Keratinocyte (primary cell): ENCODE measurements at regions not wholly inside any gene's neighbourhood (a gene's known extent, or its start where the extent isn't known, plus 50 kb on each side); places are given as distances from the start of the nearest gene placed in this dataset.

Experiments used
- DNase-seq: peaks from one replicate; pipeline ENCODE4 v3.0.0-alpha.2; 2011; ENCODE audit warnings: low read depth, missing footprints, low spot score
- FAIRE-seq: peaks from 2 replicates; lab custom pipeline; 2011; peaks lifted over from hg19 to GRCh38; lab: Jason Lieb, UNC
- H2AFZ ChIP-seq: 2 replicates; pipeline ENCODE4 v1.6.0; 2012; ENCODE audit warnings: low read length, control low read depth, inconsistent platforms; ENCODE audit not compliant: control insufficient read depth
- H3K27ac ChIP-seq: 2 replicates; pipeline ENCODE4 v1.5.1; 2011; ENCODE audit warnings: low read length; ENCODE audit not compliant: control insufficient read depth, insufficient read depth
- H3K27me3 ChIP-seq: 3 replicates; pipeline ENCODE4 v1.6.0; 2011; ENCODE audit warnings: low read length; ENCODE audit not compliant: control insufficient read depth, insufficient read depth; ENCODE audit errors: extremely low read depth
- H3K36me3 ChIP-seq, 2 experiments: 2 replicates in 1 of 2; 3 replicates in 1 of 2; pipeline ENCODE4 v1.5.1; 2011; ENCODE audit warnings: low read length in 2 of 2, mild to moderate bottlenecking in 1 of 2; ENCODE audit not compliant: control insufficient read depth in 2 of 2, insufficient read depth in 2 of 2; ENCODE audit errors: extremely low read depth in 1 of 2
- H3K4me1 ChIP-seq: 3 replicates; pipeline ENCODE4 v1.5.1; 2011; ENCODE audit warnings: low read length; ENCODE audit not compliant: control insufficient read depth, insufficient read depth; ENCODE audit errors: extremely low read depth
- H3K4me2 ChIP-seq: 3 replicates; pipeline ENCODE4 v1.6.0; 2011; ENCODE audit warnings: low read depth, low read length; ENCODE audit not compliant: control insufficient read depth, insufficient read depth; ENCODE audit errors: extremely low read depth
- H3K4me3 ChIP-seq, 3 experiments: fragments of 200-600 bp in 1 of 3; sonication (generic) in 1 of 3; 2 replicates in 2 of 3; 3 replicates in 1 of 3; pipeline ENCODE4 v1.5.1; 2011 to 2016; ENCODE audit warnings: low read length in 3 of 3, mild to moderate bottlenecking in 3 of 3, control low read depth in 2 of 3, inconsistent platforms in 1 of 3, low read depth in 1 of 3, mixed read lengths in 1 of 3, mixed run types in 1 of 3, moderate library complexity in 1 of 3; ENCODE audit not compliant: control insufficient read depth in 2 of 3, insufficient read depth in 2 of 3; ENCODE audit errors: extremely low read depth in 1 of 3
- H3K79me2 ChIP-seq: 2 replicates; pipeline ENCODE4 v1.6.0; 2012; ENCODE audit warnings: low read length; ENCODE audit not compliant: control insufficient read depth, insufficient read depth
- H3K9ac ChIP-seq: 3 replicates; pipeline ENCODE4 v1.6.0; 2011; ENCODE audit warnings: low read length; ENCODE audit not compliant: control insufficient read depth, insufficient read depth; ENCODE audit errors: extremely low read depth
- H3K9me1 ChIP-seq: 3 replicates; pipeline ENCODE4 v1.6.0; 2011; ENCODE audit warnings: low read length; ENCODE audit not compliant: control insufficient read depth, insufficient read depth; ENCODE audit errors: extremely low read depth
- H3K9me3 ChIP-seq: 2 replicates; pipeline ENCODE4 v1.5.1; 2012; ENCODE audit warnings: low read depth, low read length; ENCODE audit not compliant: control insufficient read depth
- H4K20me1 ChIP-seq: 3 replicates; pipeline ENCODE4 v1.6.0; 2011; ENCODE audit warnings: low read length; ENCODE audit not compliant: control insufficient read depth, insufficient read depth; ENCODE audit errors: extremely low read depth
- CTCF ChIP-seq, 3 experiments: IDR thresholded peaks in 1 of 3; conservative IDR thresholded peaks in 1 of 3; optimal IDR thresholded peaks in 1 of 3; 2 replicates in 2 of 3; 3 replicates in 1 of 3; pipeline versions ENCODE3 to v1.5.1; 2011; ENCODE audit warnings: low read length in 3 of 3, mild to moderate bottlenecking in 3 of 3, moderate library complexity in 2 of 3, control low read depth in 1 of 3, inconsistent platforms in 1 of 3; ENCODE audit not compliant: insufficient read depth in 2 of 3; ENCODE audit errors: extremely low read depth in 1 of 3
- EZH2 ChIP-seq: IDR thresholded peaks from one replicate; pipeline ENCODE4 v1.6.1; 2012; ENCODE audit warnings: inconsistent platforms, mild to moderate bottlenecking, low read length, moderate library complexity
- dilution Hi-C: fragments of 300-500 bp; cut with MboI; formaldehyde crosslinking; loops from one replicate; pipeline ENCODE4 v1.7.0; 2020; ENCODE audit warnings: low sequenced_read_pairs; ENCODE audit not compliant: extremely low pct_ligation_motif_present

GRCh38 chr6:134481966-134482365 is 164.1 kb upstream of the SGK1 start:
- Histone ChIP-seq H3K27me3 (no peaks in the 10 kb centered on the region), H3K36me3 (no peaks in the 10 kb centered on the region), H3K4me2 (no peak overlapping the region), H3K79me2 (no peaks in the 10 kb centered on the region), H3K9me3 (no peaks in the 10 kb centered on the region), H4K20me1 (no peaks in the 10 kb centered on the region), H3K27ac (no peak overlapping the region), H3K4me3 (no peak overlapping the region), H3K9ac (no peak overlapping the region), H3K9me1 (no peaks in the 10 kb centered on the region), H2AFZ (no peak overlapping the region), H3K4me1 (peaks cover 11% of the 10 kb centered on the region)
- DNase-seq: no peak
- TF ChIP-seq EZH2 (no peak), CTCF (optimal IDR thresholded peaks at IDR 0.05 in 1 of 3, IDR thresholded peaks at IDR 0.05 in 1 of 3, conservative IDR thresholded peaks at IDR 0.05 in 1 of 3; ENCODE audit: extremely low read depth in 1 of 3, insufficient read depth in 2 of 3, low read length in 3 of 3) (no peak)
- FAIRE-seq: no peak
- dilution Hi-C loops: no loop called here

GRCh38 chr6:134480593-134480992 is 162.7 kb upstream of the SGK1 start:
- Histone ChIP-seq H3K36me3 (no peaks in the 10 kb centered on the region), H3K27ac (no peak overlapping the region), H3K9me1 (no peaks in the 10 kb centered on the region), H3K9ac (no peak overlapping the region), H4K20me1 (no peaks in the 10 kb centered on the region), H3K79me2 (no peaks in the 10 kb centered on the region), H3K9me3 (no peaks in the 10 kb centered on the region), H2AFZ (no peak overlapping the region), H3K27me3 (no peaks in the 10 kb centered on the region), H3K4me3 (no peak overlapping the region), H3K4me1 (peaks cover 11% of the 10 kb centered on the region), H3K4me2 (no peak overlapping the region)
- dilution Hi-C loops: no loop called here
- DNase-seq (no peak), FAIRE-seq (no peak)
- TF ChIP-seq EZH2: no peak
- no peak for TF ChIP-seq CTCF (optimal IDR thresholded peaks at IDR 0.05 in 1 of 3, IDR thresholded peaks at IDR 0.05 in 1 of 3, conservative IDR thresholded peaks at IDR 0.05 in 1 of 3; ENCODE audit: extremely low read depth in 1 of 3, insufficient read depth in 2 of 3, low read length in 3 of 3)
